ENCODE measurements at regions not wholly inside any gene's neighbourhood (a gene's known extent, or its start where the extent isn't known, plus 50 kb on each side); places are given as distances from the start of the nearest gene placed in this dataset.
"Not testable (repeated sequence)": the region's sequence is repeated elsewhere in the genome, so short reads cannot be mapped to it uniquely, and the experiment has no call there.

DNA sequence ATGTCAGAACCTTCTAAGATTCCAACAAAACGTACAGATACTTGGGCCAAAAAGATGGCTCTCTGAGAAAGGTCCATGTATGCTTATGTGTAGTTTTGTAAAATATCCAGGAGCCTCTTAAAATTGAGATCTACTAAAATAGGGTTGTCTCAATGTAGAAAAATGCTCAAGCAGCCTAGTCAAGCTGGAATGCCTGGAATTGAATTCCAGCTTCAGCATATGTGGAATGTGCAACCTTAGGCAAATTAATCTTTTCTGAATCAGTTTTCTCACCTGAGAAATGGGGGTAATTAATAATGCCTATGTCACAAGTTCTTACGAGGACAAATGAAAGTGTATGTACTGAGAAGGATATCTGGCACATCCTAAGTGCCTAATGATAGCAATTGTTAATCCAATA lies 662.4 kb downstream of the DTWD2 start:
- no peak overlapping the region for H3K4me3 ChIP-seq (ENCODE audit: low read depth, low read length)
- TF ChIP-seq, protein P1, sequence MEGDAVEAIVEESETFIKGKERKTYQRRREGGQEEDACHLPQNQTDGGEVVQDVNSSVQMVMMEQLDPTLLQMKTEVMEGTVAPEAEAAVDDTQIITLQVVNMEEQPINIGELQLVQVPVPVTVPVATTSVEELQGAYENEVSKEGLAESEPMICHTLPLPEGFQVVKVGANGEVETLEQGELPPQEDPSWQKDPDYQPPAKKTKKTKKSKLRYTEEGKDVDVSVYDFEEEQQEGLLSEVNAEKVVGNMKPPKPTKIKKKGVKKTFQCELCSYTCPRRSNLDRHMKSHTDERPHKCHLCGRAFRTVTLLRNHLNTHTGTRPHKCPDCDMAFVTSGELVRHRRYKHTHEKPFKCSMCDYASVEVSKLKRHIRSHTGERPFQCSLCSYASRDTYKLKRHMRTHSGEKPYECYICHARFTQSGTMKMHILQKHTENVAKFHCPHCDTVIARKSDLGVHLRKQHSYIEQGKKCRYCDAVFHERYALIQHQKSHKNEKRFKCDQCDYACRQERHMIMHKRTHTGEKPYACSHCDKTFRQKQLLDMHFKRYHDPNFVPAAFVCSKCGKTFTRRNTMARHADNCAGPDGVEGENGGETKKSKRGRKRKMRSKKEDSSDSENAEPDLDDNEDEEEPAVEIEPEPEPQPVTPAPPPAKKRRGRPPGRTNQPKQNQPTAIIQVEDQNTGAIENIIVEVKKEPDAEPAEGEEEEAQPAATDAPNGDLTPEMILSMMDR (IDR thresholded peaks at IDR 0.05; ENCODE audit: low read depth, low read length, missing control alignments): no peak
- DNase-seq (ENCODE audit: low read depth): no peak

DNA sequence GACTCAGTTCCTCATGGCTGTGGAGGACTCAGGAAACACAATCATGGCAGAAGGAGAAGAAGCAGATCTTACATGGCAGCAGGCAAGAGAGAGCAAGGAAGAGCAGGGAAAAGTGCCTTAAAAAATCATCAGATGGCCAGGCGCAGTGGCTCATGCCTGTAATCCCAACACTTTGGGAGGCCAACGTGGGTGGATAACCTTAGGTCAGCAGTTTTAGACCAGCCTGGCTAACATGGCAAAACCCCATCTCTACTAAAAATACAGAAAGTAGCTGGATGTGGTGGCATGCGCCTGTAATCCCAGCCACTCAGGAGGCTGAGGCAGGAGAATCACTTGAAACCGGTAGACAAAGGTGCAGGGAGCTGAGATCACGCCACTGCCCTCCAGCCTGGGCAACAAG lies 664.6 kb downstream of the DTWD2 start:
- DNase-seq (ENCODE audit: low read depth); H3K4me3 ChIP-seq (ENCODE audit: low read depth, low read length): not testable (repeated sequence)

DNA sequence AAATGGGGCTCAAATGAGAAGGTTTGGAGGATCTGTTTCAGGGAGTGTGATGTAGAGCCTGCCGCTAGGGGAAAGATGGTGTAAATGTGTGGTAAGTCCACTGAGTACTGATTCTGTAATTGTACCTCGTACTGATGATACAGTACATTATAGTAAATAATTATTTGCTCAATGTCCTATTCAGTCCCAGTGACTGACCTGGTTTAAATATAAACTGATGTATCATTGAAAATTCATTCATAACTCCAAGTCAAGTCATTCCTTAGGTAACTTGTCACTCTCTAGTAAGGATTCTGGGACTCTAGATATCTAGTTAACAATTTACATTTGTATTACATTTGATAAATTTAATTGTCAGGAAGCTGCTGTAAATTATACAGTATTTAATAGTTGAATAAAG lies 667.3 kb downstream of the DTWD2 start:
- TF ChIP-seq, protein P1 (IDR thresholded peaks at IDR 0.05; ENCODE audit: low read depth, low read length, missing control alignments): no peak

DNA sequence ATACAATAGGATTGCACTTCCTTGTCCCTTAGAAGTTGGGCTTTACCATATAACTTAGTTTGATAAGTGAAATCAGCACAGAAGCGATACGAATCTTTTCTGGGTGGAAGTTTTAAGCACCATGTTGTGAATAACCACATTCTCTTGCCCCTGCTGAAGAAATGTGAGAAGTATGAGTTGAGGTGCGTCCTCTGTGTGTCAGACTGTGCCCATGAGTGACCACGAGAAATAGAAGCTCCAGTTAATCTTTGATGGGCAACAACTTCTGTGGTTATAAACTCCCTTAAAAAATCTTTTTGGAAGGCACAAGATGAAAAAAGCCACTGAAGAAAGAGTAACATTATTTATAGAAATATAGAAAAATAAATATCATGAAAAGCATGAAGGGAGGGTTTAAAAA lies 668.2 kb downstream of the DTWD2 start:
- H3K4me3 ChIP-seq (ENCODE audit: low read depth, low read length): no peak overlapping the region
- DNase-seq (ENCODE audit: low read depth): no peak
- TF ChIP-seq, protein P1 (IDR thresholded peaks at IDR 0.05; ENCODE audit: low read depth, low read length, missing control alignments): no peak

More for the DNA sequence above, 667.3 kb downstream of the DTWD2 start:
- H3K4me3 ChIP-seq (ENCODE audit: low read depth, low read length): no peak overlapping the region
- DNase-seq (ENCODE audit: low read depth): no peak

DNA sequence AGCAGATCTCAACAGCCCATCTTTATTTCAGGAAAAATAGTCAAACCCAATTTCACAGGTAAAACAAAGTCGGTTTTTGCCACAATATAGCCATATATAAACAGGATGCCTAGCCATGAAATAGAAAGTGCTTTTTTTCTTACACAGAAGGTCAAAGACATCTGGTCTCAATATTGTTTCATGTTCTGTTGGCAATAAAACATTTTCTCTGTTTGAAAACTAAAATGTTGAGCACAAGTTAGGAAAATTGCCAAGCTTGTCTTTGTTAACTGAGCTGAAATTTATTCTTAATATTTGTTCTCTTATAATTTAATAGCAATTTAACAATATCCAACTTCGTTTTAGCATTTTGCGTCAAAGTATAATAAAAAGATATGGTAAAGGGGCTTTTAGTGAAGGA lies 673.4 kb downstream of the DTWD2 start:
- no peak for DNase-seq (ENCODE audit: low read depth)

DNA sequence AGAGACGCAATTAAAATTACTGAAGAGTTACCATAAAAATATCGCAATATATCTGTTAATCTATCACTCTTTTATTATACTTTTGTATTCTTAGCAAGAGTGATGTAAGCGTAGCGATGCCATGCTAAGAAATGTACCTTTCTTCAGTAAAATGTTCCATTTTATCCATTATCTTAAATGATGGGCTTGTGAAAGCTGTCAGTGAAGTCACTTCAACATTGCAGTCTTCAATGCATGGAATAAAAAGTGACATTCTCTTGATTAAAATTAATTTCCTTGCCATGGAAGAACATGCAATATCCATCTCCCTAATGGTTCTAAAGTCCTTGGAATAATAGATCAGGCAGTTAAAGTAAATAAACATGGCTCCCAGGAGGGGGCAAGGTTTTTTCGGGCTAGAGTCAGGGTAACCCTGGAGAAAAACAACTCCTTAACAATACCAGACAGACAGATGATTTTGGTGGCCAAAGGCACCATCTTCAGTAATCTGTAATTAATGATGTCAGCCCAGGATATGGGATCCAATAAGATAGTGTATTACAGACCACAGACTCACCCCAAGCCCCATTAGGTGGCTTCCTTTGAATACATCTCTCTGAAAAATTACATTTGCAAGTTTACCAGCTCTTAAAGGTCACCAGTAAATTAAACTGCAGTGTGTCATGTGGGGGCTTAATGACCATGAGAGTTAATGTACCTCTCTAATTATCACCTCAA lies 677.1 kb downstream of the DTWD2 start:
- DNase-seq (ENCODE audit: low read depth): no peak
- TF ChIP-seq, protein P1 (IDR thresholded peaks at IDR 0.05; ENCODE audit: low read depth, low read length, missing control alignments): no peak
- no peak overlapping the region for H3K4me3 ChIP-seq (ENCODE audit: low read depth, low read length)

More for the DNA sequence above, 673.4 kb downstream of the DTWD2 start:
- H3K4me3 ChIP-seq (ENCODE audit: low read depth, low read length): no peak overlapping the region
- TF ChIP-seq, protein P1 (IDR thresholded peaks at IDR 0.05; ENCODE audit: low read depth, low read length, missing control alignments): no peak

DNA sequence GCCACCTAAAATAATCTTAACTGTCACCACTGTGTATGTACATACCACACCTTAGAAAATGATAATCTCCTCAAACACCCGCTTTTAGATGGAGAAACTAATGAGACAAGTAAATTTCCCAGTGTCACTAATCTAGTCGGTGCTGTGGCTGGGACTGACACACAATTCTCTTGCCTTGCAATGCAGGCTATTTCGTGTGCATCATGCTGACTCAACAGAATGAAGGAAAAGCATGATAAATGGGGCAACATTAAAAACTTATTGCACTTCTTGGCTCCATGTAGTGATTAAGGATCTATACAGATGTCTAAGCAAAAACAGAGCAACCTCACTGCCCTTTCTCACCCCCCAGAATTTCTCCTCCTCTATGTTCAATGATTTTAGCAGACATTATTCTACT lies 677.9 kb downstream of the DTWD2 start:
- TF ChIP-seq, protein P1 (IDR thresholded peaks at IDR 0.05; ENCODE audit: low read depth, low read length, missing control alignments): no peak
- H3K4me3 ChIP-seq (ENCODE audit: low read depth, low read length): no peak overlapping the region
- DNase-seq (ENCODE audit: low read depth): no peak
